K562 (cell line): ENCODE measurements at regions not wholly inside any gene's neighbourhood (a gene's known extent, or its start where the extent isn't known, plus 50 kb on each side); places are given as distances from the start of the nearest gene placed in this dataset.

ENCODE experiments used
- ZNF717 ChIP-seq: fragments of 250-450 bp; sonication (Bioruptor Pico); IDR thresholded peaks from 2 replicates; pipeline ENCODE4 v1.5.0; 2021
- TF ChIP-seq, protein P1 (sequence below), 2 experiments: fragments of 450-650 bp; formaldehyde crosslinking in 1 of 2; IDR thresholded peaks; 2 replicates each; pipeline versions ENCODE4 v1.4.0 to v1.6.1; 2014 to 2020; ENCODE audit warnings: mild to moderate bottlenecking in 2 of 2, borderline replicate concordance in 1 of 2, low read depth in 1 of 2

DNA sequence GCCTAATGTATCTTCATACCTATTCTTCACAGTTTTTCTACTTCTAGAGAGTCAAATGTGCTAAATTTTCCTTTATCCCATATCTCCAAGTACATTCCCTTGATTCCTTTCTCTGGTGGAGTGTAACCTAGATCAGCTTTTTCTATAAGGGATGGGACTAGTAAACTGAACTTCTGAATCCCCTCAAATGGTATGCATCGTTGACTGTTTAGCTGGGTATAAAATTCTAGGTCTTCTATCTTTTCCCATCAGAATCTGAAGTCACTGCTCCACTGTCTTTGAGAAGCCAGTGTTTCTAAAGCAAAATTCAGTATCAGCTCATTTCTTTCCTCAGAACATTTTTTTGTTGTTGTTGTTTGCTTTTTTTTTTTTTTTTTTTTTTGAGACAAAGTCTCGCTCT is 1256.8 kb downstream of the BRD1 start:
- TF ChIP-seq ZNF717 (CRISPR knock-in tag), result no peak
- TF ChIP-seq, protein P1, sequence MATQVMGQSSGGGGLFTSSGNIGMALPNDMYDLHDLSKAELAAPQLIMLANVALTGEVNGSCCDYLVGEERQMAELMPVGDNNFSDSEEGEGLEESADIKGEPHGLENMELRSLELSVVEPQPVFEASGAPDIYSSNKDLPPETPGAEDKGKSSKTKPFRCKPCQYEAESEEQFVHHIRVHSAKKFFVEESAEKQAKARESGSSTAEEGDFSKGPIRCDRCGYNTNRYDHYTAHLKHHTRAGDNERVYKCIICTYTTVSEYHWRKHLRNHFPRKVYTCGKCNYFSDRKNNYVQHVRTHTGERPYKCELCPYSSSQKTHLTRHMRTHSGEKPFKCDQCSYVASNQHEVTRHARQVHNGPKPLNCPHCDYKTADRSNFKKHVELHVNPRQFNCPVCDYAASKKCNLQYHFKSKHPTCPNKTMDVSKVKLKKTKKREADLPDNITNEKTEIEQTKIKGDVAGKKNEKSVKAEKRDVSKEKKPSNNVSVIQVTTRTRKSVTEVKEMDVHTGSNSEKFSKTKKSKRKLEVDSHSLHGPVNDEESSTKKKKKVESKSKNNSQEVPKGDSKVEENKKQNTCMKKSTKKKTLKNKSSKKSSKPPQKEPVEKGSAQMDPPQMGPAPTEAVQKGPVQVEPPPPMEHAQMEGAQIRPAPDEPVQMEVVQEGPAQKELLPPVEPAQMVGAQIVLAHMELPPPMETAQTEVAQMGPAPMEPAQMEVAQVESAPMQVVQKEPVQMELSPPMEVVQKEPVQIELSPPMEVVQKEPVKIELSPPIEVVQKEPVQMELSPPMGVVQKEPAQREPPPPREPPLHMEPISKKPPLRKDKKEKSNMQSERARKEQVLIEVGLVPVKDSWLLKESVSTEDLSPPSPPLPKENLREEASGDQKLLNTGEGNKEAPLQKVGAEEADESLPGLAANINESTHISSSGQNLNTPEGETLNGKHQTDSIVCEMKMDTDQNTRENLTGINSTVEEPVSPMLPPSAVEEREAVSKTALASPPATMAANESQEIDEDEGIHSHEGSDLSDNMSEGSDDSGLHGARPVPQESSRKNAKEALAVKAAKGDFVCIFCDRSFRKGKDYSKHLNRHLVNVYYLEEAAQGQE (IDR thresholded peaks at IDR 0.05; ENCODE audit: borderline replicate concordance), result no peak
- TF ChIP-seq, protein P1 (CRISPR knock-in tag; IDR thresholded peaks at IDR 0.05; ENCODE audit: low read depth), result no peak
